ENCODE measurements at regions not wholly inside any gene's neighbourhood (a gene's known extent, or its start where the extent isn't known, plus 50 kb on each side); places are given as distances from the start of the nearest gene placed in this dataset.

DNA sequence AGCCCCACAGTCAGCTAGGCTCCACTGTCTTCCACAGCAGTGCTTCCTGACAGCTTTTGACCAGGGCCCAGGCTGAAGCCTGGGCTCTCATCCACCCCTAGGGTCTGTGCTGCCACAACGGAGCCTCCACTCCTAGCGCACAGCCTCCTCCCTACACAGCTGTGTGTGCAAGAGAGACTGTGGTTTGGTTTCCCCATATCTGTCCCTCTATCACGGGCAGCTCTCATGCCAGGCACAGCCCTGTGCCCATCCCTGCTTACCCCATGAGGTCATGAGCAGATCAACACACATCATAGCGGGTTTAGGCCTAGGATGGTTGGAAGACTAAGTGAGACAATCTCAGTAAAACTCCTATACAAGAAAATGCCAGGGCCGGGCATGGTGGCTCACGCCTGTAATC, 61.7 kb upstream of the PLXNA4 start:
- TF ChIP-seq, protein P1, sequence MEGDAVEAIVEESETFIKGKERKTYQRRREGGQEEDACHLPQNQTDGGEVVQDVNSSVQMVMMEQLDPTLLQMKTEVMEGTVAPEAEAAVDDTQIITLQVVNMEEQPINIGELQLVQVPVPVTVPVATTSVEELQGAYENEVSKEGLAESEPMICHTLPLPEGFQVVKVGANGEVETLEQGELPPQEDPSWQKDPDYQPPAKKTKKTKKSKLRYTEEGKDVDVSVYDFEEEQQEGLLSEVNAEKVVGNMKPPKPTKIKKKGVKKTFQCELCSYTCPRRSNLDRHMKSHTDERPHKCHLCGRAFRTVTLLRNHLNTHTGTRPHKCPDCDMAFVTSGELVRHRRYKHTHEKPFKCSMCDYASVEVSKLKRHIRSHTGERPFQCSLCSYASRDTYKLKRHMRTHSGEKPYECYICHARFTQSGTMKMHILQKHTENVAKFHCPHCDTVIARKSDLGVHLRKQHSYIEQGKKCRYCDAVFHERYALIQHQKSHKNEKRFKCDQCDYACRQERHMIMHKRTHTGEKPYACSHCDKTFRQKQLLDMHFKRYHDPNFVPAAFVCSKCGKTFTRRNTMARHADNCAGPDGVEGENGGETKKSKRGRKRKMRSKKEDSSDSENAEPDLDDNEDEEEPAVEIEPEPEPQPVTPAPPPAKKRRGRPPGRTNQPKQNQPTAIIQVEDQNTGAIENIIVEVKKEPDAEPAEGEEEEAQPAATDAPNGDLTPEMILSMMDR (IDR thresholded peaks at IDR 0.05; ENCODE audit: extremely low read depth, insufficient read depth, missing control alignments), result no peak
- no peak for DNase-seq (ENCODE audit: low spot score)
- in situ Hi-C loops (cut with MboI; ENCODE audit: low pct_unique_long_range_greater_than_20kb, low sequenced_read_pairs, unreplicated experiment), result no loop called here

DNA sequence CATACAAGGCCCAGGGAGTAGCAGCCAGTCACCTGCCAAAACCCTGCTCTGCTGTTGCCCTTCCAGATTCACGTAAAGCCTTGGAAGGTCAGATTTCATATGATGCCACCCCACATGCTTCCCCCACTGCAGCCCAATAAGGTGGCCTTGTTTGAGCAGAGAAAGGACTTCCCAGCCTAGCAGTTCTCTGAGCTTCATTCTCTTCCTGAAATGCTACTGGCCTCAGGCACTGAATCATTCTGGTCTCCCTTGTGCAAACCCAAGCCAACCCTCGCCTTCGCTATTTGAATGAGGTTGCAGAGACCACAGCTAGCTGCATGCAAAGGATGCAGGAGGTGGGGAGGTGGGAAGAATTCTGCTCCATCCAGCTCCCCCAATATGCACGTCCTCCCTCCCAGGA, 60.3 kb upstream of the PLXNA4 start:
- no peak for DNase-seq (ENCODE audit: low spot score)
- TF ChIP-seq, protein P1 (IDR thresholded peaks at IDR 0.05; ENCODE audit: extremely low read depth, insufficient read depth, missing control alignments), result no peak
- in situ Hi-C loops (cut with MboI; ENCODE audit: low pct_unique_long_range_greater_than_20kb, low sequenced_read_pairs, unreplicated experiment), result no loop called here

DNA sequence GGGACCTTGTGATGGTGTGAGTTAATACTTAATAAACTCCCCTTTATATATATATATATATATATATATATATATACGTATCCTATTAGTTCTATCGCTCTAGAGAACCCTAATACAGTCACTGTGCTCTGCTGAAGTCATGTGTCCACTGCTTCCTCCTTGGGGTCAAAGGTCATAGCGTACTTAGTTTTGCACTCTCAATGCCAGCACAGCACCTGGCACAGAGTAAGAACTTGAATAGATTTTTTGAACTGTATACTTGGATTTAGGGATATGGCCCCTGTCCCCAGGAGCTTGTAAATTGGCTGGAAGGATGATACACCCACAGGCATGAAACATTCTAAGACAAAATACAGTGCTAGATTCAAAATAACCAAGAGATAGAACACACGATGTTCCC, 58.9 kb upstream of the PLXNA4 start:
- TF ChIP-seq, protein P1 (IDR thresholded peaks at IDR 0.05; ENCODE audit: extremely low read depth, insufficient read depth, missing control alignments), result no peak
- DNase-seq (ENCODE audit: low spot score), result no peak
- in situ Hi-C loops (cut with MboI; ENCODE audit: low pct_unique_long_range_greater_than_20kb, low sequenced_read_pairs, unreplicated experiment), result no loop called here

DNA sequence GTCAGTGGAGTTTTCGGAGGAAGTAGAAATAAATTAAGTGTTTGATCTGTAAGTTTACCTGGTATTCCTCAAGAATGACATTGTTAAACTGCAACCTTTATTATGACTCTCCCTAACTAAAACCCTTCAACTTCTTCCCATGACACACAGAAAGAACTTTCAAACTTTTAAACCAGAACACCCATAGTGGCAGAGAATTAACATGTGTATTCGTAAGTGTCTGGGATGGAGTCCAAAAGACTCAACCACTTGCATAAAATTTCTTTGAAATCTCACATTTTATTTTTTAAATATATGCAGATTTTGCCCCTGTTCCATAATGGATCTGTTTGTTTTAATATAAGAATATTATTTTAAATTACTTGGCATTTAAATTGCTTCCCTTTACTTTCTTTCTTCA, 54.6 kb upstream of the PLXNA4 start:
- TF ChIP-seq, protein P1 (IDR thresholded peaks at IDR 0.05; ENCODE audit: extremely low read depth, insufficient read depth, missing control alignments), result no peak
- DNase-seq (ENCODE audit: low spot score), result no peak
- in situ Hi-C loops (cut with MboI; ENCODE audit: low pct_unique_long_range_greater_than_20kb, low sequenced_read_pairs, unreplicated experiment), result no loop called here
